ENCODE measurements at regions not wholly inside any gene's neighbourhood (a gene's known extent, or its start where the extent isn't known, plus 50 kb on each side); places are given as distances from the start of the nearest gene placed in this dataset.

DNA sequence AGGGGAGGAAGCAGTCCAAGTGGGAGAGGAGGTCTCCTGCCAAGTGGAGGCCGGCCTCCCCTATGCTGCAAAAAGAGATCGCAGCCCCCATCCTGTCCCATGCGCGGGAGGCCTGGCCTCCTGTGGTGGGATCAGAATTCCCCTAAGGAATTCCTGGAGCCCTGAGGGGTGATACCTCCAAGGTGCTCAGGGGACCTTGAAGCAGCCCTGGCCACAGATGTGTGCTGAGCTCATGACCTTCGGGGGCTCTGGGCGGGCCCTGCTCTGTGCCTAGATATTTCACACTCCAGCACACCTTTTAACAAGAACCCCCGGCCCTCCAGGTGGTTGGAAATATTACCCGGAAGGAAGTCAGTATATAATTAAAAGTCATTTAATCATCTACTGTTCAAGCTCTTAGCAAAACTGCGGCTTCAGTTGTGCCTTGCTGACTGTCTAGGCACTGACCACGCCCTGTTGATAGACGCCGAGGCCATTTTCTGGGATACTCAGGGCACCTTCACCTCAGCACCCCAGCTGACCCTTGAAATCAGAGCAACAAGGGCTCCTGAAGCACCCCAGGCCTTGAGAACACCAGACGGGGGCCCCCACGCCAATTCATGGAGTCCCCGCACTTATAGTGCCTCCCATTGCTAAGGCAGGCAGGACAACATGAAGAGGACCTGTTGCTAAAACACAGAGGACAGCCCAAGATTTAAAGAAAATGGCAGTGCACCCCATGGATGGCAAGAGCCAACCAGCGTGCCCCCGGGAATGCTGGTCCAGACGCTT, 119.1 kb downstream of the NDUFA10 start:
- DNase-seq, result no peak

DNA sequence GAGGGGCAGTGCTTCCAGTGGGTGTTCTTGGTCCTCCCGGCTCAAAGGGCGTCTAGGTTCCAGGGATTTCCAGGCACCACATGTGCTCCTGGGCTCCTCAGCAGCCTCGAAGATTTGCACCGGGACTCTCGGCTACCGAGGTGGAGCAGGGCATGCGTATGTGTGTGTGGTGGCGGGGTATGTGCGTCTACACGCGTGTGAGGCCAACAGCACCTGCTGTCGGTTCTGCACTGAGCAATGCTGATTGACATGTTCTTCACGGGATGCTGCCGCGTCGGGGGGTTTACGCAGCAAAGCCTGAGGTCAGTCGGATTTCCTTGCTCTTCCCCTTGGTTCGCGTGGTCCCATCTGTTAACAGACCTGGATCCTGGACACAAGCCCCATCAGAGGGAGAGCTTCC, 119.8 kb downstream of the NDUFA10 start:
- DNase-seq, result no peak

DNA sequence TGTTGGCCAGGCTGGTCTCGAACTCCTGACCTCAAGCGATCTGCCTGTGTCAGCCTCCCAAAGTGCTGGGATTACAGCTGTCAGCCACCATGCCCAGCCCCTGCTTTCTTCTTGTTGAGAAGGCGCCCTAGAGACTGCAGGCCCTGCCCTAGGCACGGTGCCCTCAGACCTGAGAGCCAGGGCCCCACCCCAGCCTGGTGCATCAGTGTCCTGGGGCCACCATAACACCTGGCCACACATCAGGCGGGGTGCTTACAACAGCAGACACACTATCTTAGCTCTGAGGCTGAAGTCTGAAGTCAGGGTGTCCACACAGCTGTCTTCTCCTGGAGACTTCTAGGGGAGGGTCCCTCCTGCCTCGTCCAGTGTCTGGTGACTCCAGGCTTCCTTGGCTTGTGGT, 120.6 kb downstream of the NDUFA10 start:
- no peak for DNase-seq

- DNase-seq, result no peak
Measured at GRCh38 chr2:239903803-239904202, 121.3 kb downstream of the NDUFA10 start.

- no peak for DNase-seq
Measured at GRCh38 chr2:239903210-239903609, 121.9 kb downstream of the NDUFA10 start.

GRCh38 chr2:239902749-239903201, 122.4 kb downstream of the NDUFA10 start:
- no peak for DNase-seq

DNA sequence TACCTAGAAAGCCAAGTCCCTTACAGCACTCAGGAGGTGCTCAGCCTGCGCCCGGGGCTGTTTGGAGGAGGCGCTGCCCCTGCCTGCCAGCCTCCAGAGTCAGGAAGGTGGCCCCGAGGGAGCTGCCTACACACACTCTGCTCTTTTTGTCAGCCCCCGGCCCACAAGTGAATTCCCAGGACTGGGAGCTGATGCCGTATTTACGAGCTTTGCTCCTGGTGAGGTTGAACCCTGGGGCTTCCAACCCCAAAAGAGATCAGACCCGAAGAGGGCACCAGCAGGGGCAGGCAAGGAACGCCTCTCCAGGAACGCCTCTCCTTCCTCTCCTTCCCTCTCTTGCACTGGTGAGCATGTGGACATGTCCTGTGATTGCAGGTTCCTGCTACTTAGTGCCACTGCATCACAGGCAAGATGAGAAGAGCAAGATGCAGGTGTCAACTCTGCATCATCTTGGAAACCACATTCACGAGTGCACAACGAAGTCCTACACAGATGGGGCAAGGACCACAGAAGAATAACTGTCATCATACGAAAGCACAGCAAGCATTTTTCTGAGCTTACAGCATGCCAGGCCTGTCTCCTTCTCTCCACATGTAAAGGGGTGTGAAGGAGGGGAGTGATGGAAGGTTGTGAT, 126.7 kb downstream of the NDUFA10 start:
- DNase-seq, result no peak

DNA sequence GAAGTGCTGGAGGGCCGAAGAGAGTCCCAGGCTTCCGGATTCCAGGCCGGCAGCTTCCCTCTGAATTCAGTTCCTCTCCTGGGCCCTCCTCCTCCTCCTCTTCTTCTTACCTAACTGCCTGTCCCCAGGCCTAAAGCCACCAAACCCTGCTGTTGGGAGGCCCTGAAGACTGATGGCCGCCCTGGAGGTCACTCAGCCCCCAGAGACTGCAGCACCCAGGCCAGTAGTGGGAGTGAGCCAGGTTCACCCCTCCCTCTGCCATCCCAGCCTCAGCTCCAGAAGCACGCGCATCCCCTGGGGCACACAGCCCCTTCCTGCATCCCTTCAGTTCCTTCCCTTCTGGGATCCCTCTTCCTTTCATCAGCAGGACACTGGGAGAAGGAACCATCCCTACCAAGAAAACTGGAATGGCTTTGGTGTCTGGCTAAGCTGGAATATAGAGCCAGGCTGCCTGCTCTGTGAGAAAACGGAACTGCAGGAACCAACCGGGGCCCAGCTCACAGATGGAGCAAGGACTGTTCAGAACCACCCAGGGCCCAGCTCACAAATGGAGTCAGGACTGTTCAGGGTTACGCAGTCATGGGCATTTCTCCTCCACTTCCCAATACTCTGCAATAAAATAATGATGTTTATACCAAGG, 127.4 kb downstream of the NDUFA10 start:
- no peak for DNase-seq

GRCh38 chr2:239896075-239896474, 129.1 kb downstream of the NDUFA10 start:
- no peak for DNase-seq

DNA sequence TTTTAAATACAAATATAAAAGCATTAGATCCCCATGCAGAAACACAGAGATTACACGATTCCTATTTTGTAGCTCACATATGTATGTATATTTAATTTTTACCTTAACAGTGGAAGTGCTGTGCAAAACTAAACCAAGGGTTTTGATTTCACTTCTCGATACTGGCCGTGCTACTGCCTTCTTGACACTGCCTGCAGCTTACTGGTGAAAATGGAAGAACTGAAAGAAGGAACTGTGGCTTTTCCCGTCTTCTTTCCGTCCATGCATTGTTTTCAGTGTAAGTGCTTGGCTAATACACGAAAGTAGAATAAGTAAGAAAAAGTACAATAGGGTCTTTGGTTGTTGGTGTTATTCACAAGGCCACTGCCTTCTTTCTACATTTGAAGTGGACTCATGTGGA, 129.5 kb downstream of the NDUFA10 start:
- DNase-seq, result no peak

DNA sequence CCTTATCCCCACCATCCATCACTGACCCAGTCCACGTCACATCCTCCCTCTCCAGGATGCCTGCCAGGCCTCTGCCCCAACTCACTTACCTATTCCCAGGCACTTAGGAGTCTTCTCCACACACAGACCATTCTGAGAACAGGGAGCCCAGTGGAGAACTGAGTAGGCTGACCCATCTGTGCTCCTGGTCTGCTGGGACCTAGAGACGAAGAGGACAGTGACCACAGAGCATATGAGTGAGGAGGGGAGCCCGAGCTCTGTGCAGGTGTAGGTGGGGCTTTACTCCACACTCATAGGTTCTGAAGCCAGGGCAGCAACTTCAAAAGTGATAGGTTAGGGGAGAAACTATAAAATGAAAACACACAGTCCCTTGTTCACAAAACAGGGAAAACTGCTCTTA, 130.0 kb downstream of the NDUFA10 start:
- DNase-seq, result no peak

GRCh38 chr2:239894276-239894675, 130.9 kb downstream of the NDUFA10 start:
- no peak for DNase-seq

DNA sequence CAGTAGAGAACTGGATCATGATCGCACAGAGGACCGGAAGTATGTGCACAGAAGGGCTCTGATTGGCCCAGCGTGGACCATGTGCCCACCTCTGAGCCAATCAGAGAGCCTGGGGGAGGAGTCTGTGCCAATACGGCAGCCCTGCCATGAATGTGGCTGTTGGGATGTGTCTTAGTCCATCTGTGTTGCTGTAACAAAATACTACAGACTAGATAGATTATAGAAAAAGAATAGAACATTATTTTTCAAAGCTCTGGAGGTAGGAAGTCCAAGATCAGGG, 132.0 kb downstream of the NDUFA10 start:
- DNase-seq, result no peak

- DNase-seq, result no peak
Measured at GRCh38 chr2:239892441-239893235, 132.5 kb downstream of the NDUFA10 start.

DNA sequence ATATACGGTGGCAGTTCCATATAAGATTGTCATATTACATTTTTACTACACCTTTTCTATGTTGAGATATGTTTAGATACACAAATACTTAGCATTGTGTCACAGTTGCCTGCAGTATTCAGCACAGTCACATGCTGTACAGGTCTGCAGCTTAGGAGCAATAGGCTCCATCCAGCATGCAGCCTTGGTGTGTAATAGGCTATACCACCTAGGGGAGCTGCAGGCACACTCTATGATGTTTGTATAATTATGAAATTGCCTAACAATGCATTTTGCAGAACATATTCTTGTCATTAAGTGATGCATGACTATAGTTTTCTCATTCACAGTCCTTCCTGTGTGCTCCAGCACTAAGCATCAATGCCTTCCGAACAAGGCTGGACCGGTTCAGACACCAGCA, 133.4 kb downstream of the NDUFA10 start:
- no peak for DNase-seq

DNA sequence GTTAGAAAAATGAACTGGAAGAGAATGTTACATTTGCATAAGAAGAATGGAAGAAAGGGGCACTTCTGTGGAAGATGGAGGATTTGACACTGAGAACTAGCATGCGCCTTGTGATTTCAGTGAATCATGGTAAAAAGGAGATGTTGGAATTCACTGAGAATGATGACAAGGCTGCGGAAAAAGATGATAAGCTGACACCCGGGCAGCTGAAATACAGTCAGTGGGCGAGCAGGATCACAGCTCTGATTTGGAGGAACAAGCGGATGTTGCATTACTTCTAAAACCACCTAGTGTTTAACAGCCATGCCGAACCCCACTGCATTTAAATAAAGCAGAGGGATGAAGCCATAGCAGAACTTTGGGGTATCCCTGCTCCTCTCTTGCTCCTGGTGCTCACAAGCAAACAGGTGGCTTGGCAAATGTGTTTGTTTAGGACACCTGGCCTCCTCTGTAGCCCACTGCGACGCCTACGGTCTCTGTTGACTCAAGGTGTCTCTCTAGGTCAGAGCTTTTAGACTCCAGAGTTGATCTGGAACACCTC, 134.9 kb downstream of the NDUFA10 start:
- no peak for DNase-seq

GRCh38 chr2:239889641-239890121, 135.5 kb downstream of the NDUFA10 start:
- peak; percentile 6 to 62 for DNase-seq

DNA sequence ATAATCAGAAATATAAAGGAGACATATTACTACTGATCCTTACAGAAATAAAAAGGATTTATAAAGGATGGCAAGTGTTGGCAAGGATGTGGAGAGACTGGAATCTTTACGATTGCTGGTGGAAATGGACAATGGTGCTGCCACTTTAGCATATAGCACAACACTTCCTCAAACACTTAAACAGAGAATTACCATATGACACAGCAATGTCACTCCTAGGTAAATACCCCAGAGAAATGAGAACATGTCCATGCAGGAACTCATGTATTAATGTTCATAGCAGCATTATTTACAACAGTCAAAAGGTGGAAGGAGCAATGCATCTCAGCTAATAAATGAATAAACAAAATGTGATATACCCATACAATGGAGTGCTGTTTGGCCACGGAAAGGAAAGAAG, 137.5 kb downstream of the NDUFA10 start:
- no peak for DNase-seq

GRCh38 chr2:239886781-239887180, 138.4 kb downstream of the NDUFA10 start:
- no peak for DNase-seq

DNA sequence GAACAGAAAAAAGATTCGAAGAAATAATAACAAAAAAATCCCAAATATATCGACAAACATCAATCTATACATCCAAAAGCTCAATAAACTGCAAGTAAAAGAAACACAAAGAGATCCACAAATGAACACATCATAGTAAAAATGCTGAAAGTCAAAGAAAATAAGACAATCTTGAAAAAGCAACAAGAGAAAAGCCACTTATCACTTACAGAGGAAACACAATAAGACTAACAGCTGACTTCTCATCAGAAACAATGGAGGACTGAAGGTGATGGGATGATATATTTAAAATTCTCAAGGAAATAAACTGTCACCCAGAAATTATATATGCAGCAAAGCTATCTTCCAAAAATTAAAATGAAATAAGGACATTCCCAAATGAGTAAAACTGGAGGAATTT, 140.3 kb downstream of the NDUFA10 start:
- DNase-seq, result no peak

- no peak for DNase-seq
Measured at GRCh38 chr2:239884051-239884405, 141.1 kb downstream of the NDUFA10 start.

DNA sequence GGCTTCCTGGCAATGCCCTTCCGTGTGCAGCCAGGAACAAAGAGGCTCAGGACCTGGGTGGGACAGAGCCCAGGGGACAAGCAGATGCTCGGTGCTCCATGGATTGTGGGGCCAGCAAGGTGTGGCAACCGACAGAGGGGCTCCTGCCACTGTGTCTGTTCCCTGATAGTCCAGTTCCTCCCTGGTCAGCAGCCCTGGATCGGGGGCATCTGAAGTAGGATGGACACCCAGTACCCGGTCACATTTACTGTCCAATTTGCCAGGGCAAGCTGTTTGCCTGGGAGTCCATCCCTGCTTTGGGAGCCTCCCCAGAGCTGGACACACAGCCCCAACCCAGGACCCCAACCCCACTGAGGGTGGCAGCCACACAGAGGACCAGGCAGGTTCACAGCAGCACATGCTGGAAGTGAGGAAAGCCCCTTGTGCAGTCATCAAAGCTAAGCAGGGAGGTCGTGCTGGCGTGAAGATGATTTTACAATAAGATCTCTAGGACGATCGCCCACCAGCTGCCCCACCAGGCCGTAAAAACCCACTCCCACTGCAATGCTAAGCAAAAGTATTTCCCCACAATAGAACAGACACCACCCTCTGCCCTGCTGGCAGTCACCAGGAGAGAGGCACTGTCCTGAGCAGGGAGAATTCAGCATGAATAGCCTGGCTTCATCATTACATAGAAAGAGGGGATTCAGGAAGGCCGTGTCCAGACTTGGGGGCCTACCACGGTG, 141.7 kb downstream of the NDUFA10 start:
- DNase-seq, result no peak

DNA sequence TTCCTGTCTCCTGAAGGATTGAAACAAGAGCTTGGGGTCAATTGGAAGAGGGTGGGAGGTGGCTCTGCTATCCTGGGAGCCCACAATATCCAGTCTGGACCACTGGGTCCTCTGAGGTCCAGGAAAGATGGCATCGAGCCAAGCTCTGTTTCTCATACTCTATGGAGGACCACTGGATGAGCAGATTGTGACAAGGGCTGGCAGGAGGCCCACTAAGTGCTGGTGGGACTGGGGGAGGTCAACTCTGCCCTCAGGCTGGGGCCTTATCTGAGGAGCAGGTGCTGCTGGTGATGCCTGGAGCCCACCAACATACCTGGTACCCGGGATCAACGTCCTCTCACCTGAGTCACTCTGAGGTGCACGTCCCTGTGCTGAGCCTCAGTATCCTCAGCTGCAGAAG, 142.4 kb downstream of the NDUFA10 start:
- DNase-seq, result no peak

Data from SHP77 (cell line).